ENCODE measurements at regions not wholly inside any gene's neighbourhood (a gene's known extent, or its start where the extent isn't known, plus 50 kb on each side); places are given as distances from the start of the nearest gene placed in this dataset.

GRCh38 chr6:97876711-97877110 lies 593.7 kb upstream of the MMS22L start:
- CTCF ChIA-PET, result no interaction called here
- no peaks in the 10 kb centered on the region for H3K36me3 ChIP-seq (ENCODE audit: control insufficient read depth, insufficient read depth, low read length)
- H3K27me3 ChIP-seq (ENCODE audit: control insufficient read depth, insufficient read depth, low read length), result no peaks in the 10 kb centered on the region
- no peak for DNase-seq (ENCODE audit: low read depth)
- no peak overlapping the region for H3K4me3 ChIP-seq (ENCODE audit: low read depth, low read length)
- no peak for TF ChIP-seq CTCF (IDR thresholded peaks at IDR 0.05; ENCODE audit: insufficient read depth, low read depth, low read length)
- POLR2A ChIA-PET, result no interaction called here

GRCh38 chr6:97882755-97883154 lies 599.7 kb upstream of the MMS22L start:
- no peak for TF ChIP-seq CTCF (IDR thresholded peaks at IDR 0.05; ENCODE audit: insufficient read depth, low read depth, low read length)
- POLR2A ChIA-PET, result no interaction called here
- Histone ChIP-seq H3K27me3 (ENCODE audit: control insufficient read depth, insufficient read depth, low read length) (no peaks in the 10 kb centered on the region), H3K4me3 (ENCODE audit: low read depth, low read length) (no peak overlapping the region), H3K36me3 (ENCODE audit: control insufficient read depth, insufficient read depth, low read length) (no peaks in the 10 kb centered on the region)
- DNase-seq (ENCODE audit: low read depth), result no peak
- CTCF ChIA-PET, result no interaction called here

GRCh38 chr6:97885325-97885724 lies 602.3 kb upstream of the MMS22L start:
- Histone ChIP-seq H3K36me3 (ENCODE audit: control insufficient read depth, insufficient read depth, low read length) (no peaks in the 10 kb centered on the region), H3K27me3 (ENCODE audit: control insufficient read depth, insufficient read depth, low read length) (no peaks in the 10 kb centered on the region), H3K4me3 (ENCODE audit: low read depth, low read length) (no peak overlapping the region)
- TF ChIP-seq CTCF (IDR thresholded peaks at IDR 0.05; ENCODE audit: insufficient read depth, low read depth, low read length), result no peak
- ChIA-PET POLR2A (no interaction called here), CTCF (no interaction called here)
- DNase-seq (ENCODE audit: low read depth), result no peak

GRCh38 chr6:97885828-97886227 lies 602.8 kb upstream of the MMS22L start:
- no peaks in the 10 kb centered on the region for H3K36me3 ChIP-seq (ENCODE audit: control insufficient read depth, insufficient read depth, low read length)
- no peak overlapping the region for H3K4me3 ChIP-seq (ENCODE audit: low read depth, low read length)
- POLR2A ChIA-PET, result no interaction called here
- no peak for TF ChIP-seq CTCF (IDR thresholded peaks at IDR 0.05; ENCODE audit: insufficient read depth, low read depth, low read length)
- H3K27me3 ChIP-seq (ENCODE audit: control insufficient read depth, insufficient read depth, low read length), result no peaks in the 10 kb centered on the region
- DNase-seq (ENCODE audit: low read depth), result no peak
- CTCF ChIA-PET, result no interaction called here

GRCh38 chr6:97901531-97901930 lies 618.5 kb upstream of the MMS22L start:
- Histone ChIP-seq H3K27me3 (ENCODE audit: control insufficient read depth, insufficient read depth, low read length) (no peaks in the 10 kb centered on the region), H3K4me3 (ENCODE audit: low read depth, low read length) (no peak overlapping the region), H3K36me3 (ENCODE audit: control insufficient read depth, insufficient read depth, low read length) (no peaks in the 10 kb centered on the region)
- ChIA-PET CTCF (no interaction called here), POLR2A (no interaction called here)
- DNase-seq (ENCODE audit: low read depth), result no peak
- TF ChIP-seq CTCF (IDR thresholded peaks at IDR 0.05; ENCODE audit: insufficient read depth, low read depth, low read length), result no peak

Data from BJ (cell line).